ENCODE measurements at regions not wholly inside any gene's neighbourhood (a gene's known extent, or its start where the extent isn't known, plus 50 kb on each side); places are given as distances from the start of the nearest gene placed in this dataset.

DNA sequence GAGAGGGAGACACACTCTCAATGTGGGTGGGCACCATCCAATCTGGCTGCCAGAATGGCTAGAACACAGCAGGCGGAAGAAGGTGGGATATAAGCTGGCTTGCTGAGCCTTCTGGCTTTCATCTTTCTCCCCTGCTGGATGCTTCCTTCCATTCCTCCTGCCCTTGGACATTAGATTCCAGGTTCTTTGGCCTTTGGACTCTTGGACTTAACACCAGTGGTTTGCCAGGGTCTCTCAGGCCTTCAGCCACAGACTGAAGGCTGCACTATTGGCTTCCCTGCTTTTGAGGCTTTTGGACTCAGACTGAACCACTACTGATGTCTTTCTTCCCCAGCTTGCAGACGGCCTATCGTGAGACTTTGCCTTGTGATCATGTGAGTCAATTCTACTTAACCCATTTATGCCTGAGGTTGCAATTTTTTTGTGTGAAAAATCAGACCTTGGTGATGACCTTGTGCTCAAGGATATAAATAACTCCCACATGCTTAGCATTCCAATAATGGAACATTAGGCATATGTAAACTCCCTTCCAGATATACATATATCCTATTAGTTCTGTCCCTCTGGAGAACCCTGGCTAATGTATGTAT lies 56.7 kb upstream of the CD55 start:
- ATAC-seq (no peak), DNase-seq (no peak)
- Mint-ChIP-seq H3K27ac (no peak overlapping the region), H3K4me3 (no peak overlapping the region), H3K27me3 (no peaks in the 10 kb centered on the region), H3K4me1 (no peaks in the 10 kb centered on the region), H3K9me3 (peaks cover 0 to 6% of the 10 kb centered on the region in 2 donors)

DNA sequence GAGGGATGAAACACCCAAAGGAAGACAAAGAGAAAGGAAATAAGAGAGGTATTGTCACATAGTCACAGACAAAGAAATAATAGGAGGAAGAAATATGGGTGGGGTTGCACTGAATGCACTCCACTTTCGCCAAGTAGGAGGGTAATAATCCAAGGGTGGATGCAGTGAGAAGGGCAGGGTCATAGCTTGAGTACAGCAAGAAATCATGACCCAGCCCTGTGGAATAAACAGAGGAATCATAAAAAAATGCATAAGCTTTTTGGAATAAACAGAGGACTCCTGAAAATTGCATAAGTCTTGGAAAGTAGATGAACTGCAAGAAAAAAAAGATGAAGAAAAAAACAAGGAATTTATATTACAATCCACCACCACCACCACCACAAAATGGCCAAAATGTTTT lies 53.1 kb upstream of the CD55 start:
- ATAC-seq, result no peak
- Mint-ChIP-seq H3K9me3 (peaks cover 11 to 14% of the 10 kb centered on the region in 2 donors), H3K4me1 (no peaks in the 10 kb centered on the region), H3K27ac (no peak overlapping the region), H3K27me3 (no peaks in the 10 kb centered on the region), H3K4me3 (no peak overlapping the region)
- no peak for DNase-seq

DNA sequence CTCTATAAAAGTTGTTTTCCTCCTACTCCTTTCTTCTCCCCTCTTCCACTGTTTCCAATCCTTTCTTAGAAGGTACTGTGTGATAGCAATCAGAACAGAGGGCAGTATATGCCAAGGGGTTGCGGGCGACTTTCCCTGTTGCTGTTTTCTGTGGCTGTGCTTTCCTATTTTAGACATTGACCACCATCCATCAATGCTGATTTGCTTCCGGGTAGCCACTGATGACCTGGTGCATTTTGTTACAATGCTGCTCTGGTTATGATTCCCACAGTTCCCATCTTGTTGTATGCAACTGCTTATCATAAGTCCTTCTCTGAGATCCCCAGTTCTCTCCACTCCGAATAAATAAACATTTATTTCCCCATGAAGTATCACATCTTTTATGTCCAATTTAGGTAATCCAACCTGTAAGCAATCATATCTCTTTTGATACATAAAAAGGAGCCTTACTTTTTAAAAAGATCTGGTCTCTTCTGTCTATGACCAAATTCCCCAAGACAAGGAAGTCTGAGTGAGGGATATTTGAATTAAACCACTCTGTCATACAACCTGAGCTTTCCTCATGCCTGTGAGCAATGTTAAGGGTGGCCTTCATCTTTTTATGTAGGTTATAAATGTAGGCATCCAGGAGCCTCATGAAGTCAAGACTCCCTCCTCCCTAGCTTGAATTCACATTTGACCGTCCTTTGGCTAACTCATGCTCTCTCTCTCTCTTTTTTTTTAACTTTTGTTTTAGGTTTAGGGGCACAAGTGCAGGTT lies 52.5 kb upstream of the CD55 start:
- Mint-ChIP-seq H3K4me3 (no peak overlapping the region), H3K4me1 (no peaks in the 10 kb centered on the region), H3K27ac (no peak overlapping the region), H3K27me3 (no peaks in the 10 kb centered on the region), H3K9me3 (peaks cover 13 to 14% of the 10 kb centered on the region in 2 donors)
- DNase-seq (no peak), ATAC-seq (no peak)

All from stimulated activated naive CD8-positive, alpha-beta T cell treated with anti-CD3 and anti-CD28 coated beads, Interleukin-15, amount 100 ng/mL, for 72 hours (primary cell).